GM20000 (cell line): ENCODE measurements at regions not wholly inside any gene's neighbourhood (a gene's known extent, or its start where the extent isn't known, plus 50 kb on each side); places are given as distances from the start of the nearest gene placed in this dataset.

ENCODE experiments used
- DNase-seq: peaks from one replicate; pipeline ENCODE4 v3.0.0; 2012; ENCODE audit warnings: low spot score
- CTCF ChIP-seq: IDR thresholded peaks from 2 replicates; pipeline ENCODE4 v1.5.1; 2012; ENCODE audit warnings: mild to moderate bottlenecking, control low read depth; ENCODE audit errors: extremely low read depth, missing control alignments

GRCh38 chr3:34419801-34420200, 621.4 kb downstream of the PDCD6IP start:
- TF ChIP-seq CTCF, result no peak
- no peak for DNase-seq

- no peak for TF ChIP-seq CTCF
- no peak for DNase-seq
Observed at GRCh38 chr3:34421762-34422161, 623.3 kb downstream of the PDCD6IP start.

- no peak for TF ChIP-seq CTCF
- DNase-seq, result no peak
Observed at GRCh38 chr3:34439796-34440195, 641.4 kb downstream of the PDCD6IP start.

- DNase-seq, result no peak
- TF ChIP-seq CTCF, result no peak
Observed at GRCh38 chr3:34444137-34444536, 645.7 kb downstream of the PDCD6IP start.

GRCh38 chr3:34449305-34449704, 650.9 kb downstream of the PDCD6IP start:
- DNase-seq, result no peak
- TF ChIP-seq CTCF, result no peak

GRCh38 chr3:34463414-34463813, 665.0 kb downstream of the PDCD6IP start:
- no peak for DNase-seq
- no peak for TF ChIP-seq CTCF

- TF ChIP-seq CTCF, result no peak
- no peak for DNase-seq
Observed at GRCh38 chr3:34464646-34465045, 666.2 kb downstream of the PDCD6IP start.
